ENCODE measurements at regions not wholly inside any gene's neighbourhood (a gene's known extent, or its start where the extent isn't known, plus 50 kb on each side); places are given as distances from the start of the nearest gene placed in this dataset.

- TF ChIP-seq, protein P1, sequence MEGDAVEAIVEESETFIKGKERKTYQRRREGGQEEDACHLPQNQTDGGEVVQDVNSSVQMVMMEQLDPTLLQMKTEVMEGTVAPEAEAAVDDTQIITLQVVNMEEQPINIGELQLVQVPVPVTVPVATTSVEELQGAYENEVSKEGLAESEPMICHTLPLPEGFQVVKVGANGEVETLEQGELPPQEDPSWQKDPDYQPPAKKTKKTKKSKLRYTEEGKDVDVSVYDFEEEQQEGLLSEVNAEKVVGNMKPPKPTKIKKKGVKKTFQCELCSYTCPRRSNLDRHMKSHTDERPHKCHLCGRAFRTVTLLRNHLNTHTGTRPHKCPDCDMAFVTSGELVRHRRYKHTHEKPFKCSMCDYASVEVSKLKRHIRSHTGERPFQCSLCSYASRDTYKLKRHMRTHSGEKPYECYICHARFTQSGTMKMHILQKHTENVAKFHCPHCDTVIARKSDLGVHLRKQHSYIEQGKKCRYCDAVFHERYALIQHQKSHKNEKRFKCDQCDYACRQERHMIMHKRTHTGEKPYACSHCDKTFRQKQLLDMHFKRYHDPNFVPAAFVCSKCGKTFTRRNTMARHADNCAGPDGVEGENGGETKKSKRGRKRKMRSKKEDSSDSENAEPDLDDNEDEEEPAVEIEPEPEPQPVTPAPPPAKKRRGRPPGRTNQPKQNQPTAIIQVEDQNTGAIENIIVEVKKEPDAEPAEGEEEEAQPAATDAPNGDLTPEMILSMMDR (IDR thresholded peaks at IDR 0.05): no peak
- no peak for TF ChIP-seq POLR2A (IDR thresholded peaks at IDR 0.05)
These were observed 618.5 kb downstream of the C6orf118 start for GRCh38 chr6:164690702-164691500.
